ENCODE measurements at regions not wholly inside any gene's neighbourhood (a gene's known extent, or its start where the extent isn't known, plus 50 kb on each side); places are given as distances from the start of the nearest gene placed in this dataset.

- H3K36me3 Mint-ChIP-seq (ENCODE audit: low read depth) = no peaks in the 10 kb centered on the region
- H3K27ac Mint-ChIP-seq = no peak overlapping the region
- ChIA-PET CTCF (no interaction called here), POLR2A (no interaction called here)
- H3K27me3 Mint-ChIP-seq = no peaks in the 10 kb centered on the region
- H3K4me3 Mint-ChIP-seq = no peak overlapping the region
- no peak for DNase-seq
- peaks cover 17% of the 10 kb centered on the region for H3K9me3 Mint-ChIP-seq
- H3K4me1 Mint-ChIP-seq = no peaks in the 10 kb centered on the region
These were observed 338.0 kb upstream of the PTCHD4 start for GRCh38 chr6:48449002-48449401.

- peaks cover 13% of the 10 kb centered on the region for H3K9me3 Mint-ChIP-seq
- ChIA-PET CTCF (no interaction called here), POLR2A (no interaction called here)
- no peak overlapping the region for H3K4me3 Mint-ChIP-seq
- H3K27me3 Mint-ChIP-seq = no peaks in the 10 kb centered on the region
- no peaks in the 10 kb centered on the region for H3K36me3 Mint-ChIP-seq (ENCODE audit: low read depth)
- H3K4me1 Mint-ChIP-seq = no peaks in the 10 kb centered on the region
- no peak overlapping the region for H3K27ac Mint-ChIP-seq
- DNase-seq = no peak
These were observed 336.3 kb upstream of the PTCHD4 start for GRCh38 chr6:48447251-48447650.

- no peaks in the 10 kb centered on the region for H3K36me3 Mint-ChIP-seq (ENCODE audit: low read depth)
- DNase-seq = no peak
- no peaks in the 10 kb centered on the region for H3K4me1 Mint-ChIP-seq
- POLR2A ChIA-PET = no interaction called here
- H3K27ac Mint-ChIP-seq = no peak overlapping the region
- no peaks in the 10 kb centered on the region for H3K27me3 Mint-ChIP-seq
- no peak overlapping the region for H3K4me3 Mint-ChIP-seq
- CTCF ChIA-PET = no interaction called here
- H3K9me3 Mint-ChIP-seq = peaks cover 6% of the 10 kb centered on the region
These were observed 318.6 kb upstream of the PTCHD4 start for GRCh38 chr6:48429610-48430009.

GRCh38 chr6:48429021-48429420 lies 318.0 kb upstream of the PTCHD4 start:
- DNase-seq = no peak

GRCh38 chr6:48426636-48427035 lies 315.6 kb upstream of the PTCHD4 start:
- CTCF ChIA-PET = no interaction called here

More at GRCh38 chr6:48429021-48429420, 318.0 kb upstream of the PTCHD4 start:
- POLR2A ChIA-PET = no interaction called here
- CTCF ChIA-PET = no interaction called here
- no peak overlapping the region for H3K4me3 Mint-ChIP-seq
- H3K9me3 Mint-ChIP-seq = peaks cover 8% of the 10 kb centered on the region
- H3K27me3 Mint-ChIP-seq = no peaks in the 10 kb centered on the region
- no peak overlapping the region for H3K27ac Mint-ChIP-seq
- no peaks in the 10 kb centered on the region for H3K36me3 Mint-ChIP-seq (ENCODE audit: low read depth)
- H3K4me1 Mint-ChIP-seq = no peaks in the 10 kb centered on the region

GRCh38 chr6:48423640-48424365 lies 312.8 kb upstream of the PTCHD4 start:
- H3K27me3 Mint-ChIP-seq = no peaks in the 10 kb centered on the region
- ChIA-PET CTCF (no interaction called here), POLR2A (no interaction called here)
- H3K36me3 Mint-ChIP-seq (ENCODE audit: low read depth) = no peaks in the 10 kb centered on the region
- no peak overlapping the region for H3K27ac Mint-ChIP-seq
- H3K4me1 Mint-ChIP-seq = no peaks in the 10 kb centered on the region
- peaks cover 7% of the 10 kb centered on the region for H3K9me3 Mint-ChIP-seq
- no peak for DNase-seq
- H3K4me3 Mint-ChIP-seq = no peak overlapping the region

More at GRCh38 chr6:48426636-48427035, 315.6 kb upstream of the PTCHD4 start:
- peaks cover 7% of the 10 kb centered on the region for H3K9me3 Mint-ChIP-seq
- H3K4me3 Mint-ChIP-seq = no peak overlapping the region
- no peaks in the 10 kb centered on the region for H3K4me1 Mint-ChIP-seq
- no peaks in the 10 kb centered on the region for H3K27me3 Mint-ChIP-seq
- H3K27ac Mint-ChIP-seq = no peak overlapping the region
- H3K36me3 Mint-ChIP-seq (ENCODE audit: low read depth) = no peaks in the 10 kb centered on the region
- no peak for DNase-seq
- POLR2A ChIA-PET = no interaction called here

- H3K9me3 Mint-ChIP-seq = peaks cover 6% of the 10 kb centered on the region
- ChIA-PET CTCF (no interaction called here), POLR2A (no interaction called here)
- H3K4me3 Mint-ChIP-seq = no peak overlapping the region
- no peaks in the 10 kb centered on the region for H3K27me3 Mint-ChIP-seq
- H3K27ac Mint-ChIP-seq = no peak overlapping the region
- no peaks in the 10 kb centered on the region for H3K36me3 Mint-ChIP-seq (ENCODE audit: low read depth)
- no peak for DNase-seq
- no peaks in the 10 kb centered on the region for H3K4me1 Mint-ChIP-seq
These were observed 309.0 kb upstream of the PTCHD4 start for GRCh38 chr6:48419992-48420391.

- peaks cover 5% of the 10 kb centered on the region for H3K9me3 Mint-ChIP-seq
- ChIA-PET POLR2A (no interaction called here), CTCF (no interaction called here)
- no peaks in the 10 kb centered on the region for H3K36me3 Mint-ChIP-seq (ENCODE audit: low read depth)
- H3K27me3 Mint-ChIP-seq = no peaks in the 10 kb centered on the region
- H3K4me1 Mint-ChIP-seq = no peaks in the 10 kb centered on the region
- H3K4me3 Mint-ChIP-seq = no peak overlapping the region
- DNase-seq = no peak
- no peak overlapping the region for H3K27ac Mint-ChIP-seq
These were observed 306.9 kb upstream of the PTCHD4 start for GRCh38 chr6:48417927-48418326.

- no peaks in the 10 kb centered on the region for H3K36me3 Mint-ChIP-seq (ENCODE audit: low read depth)
- POLR2A ChIA-PET = no interaction called here
These were observed 301.7 kb upstream of the PTCHD4 start for GRCh38 chr6:48412656-48413055.

GRCh38 chr6:48404927-48405326 lies 293.9 kb upstream of the PTCHD4 start:
- H3K9me3 Mint-ChIP-seq = no peaks in the 10 kb centered on the region
- H3K36me3 Mint-ChIP-seq (ENCODE audit: low read depth) = no peaks in the 10 kb centered on the region
- no peaks in the 10 kb centered on the region for H3K4me1 Mint-ChIP-seq
- no peak overlapping the region for H3K27ac Mint-ChIP-seq
- H3K4me3 Mint-ChIP-seq = no peak overlapping the region
- no peak for DNase-seq
- ChIA-PET CTCF (no interaction called here), POLR2A (no interaction called here)
- no peaks in the 10 kb centered on the region for H3K27me3 Mint-ChIP-seq

More at GRCh38 chr6:48412656-48413055, 301.7 kb upstream of the PTCHD4 start:
- H3K9me3 Mint-ChIP-seq = peaks cover 2% of the 10 kb centered on the region
- H3K27me3 Mint-ChIP-seq = no peaks in the 10 kb centered on the region
- H3K4me1 Mint-ChIP-seq = no peaks in the 10 kb centered on the region
- H3K27ac Mint-ChIP-seq = no peak overlapping the region
- CTCF ChIA-PET = no interaction called here
- no peak for DNase-seq
- no peak overlapping the region for H3K4me3 Mint-ChIP-seq

GRCh38 chr6:48403587-48403986 lies 292.6 kb upstream of the PTCHD4 start:
- no peak overlapping the region for H3K27ac Mint-ChIP-seq
- H3K4me3 Mint-ChIP-seq = no peak overlapping the region
- no peaks in the 10 kb centered on the region for H3K36me3 Mint-ChIP-seq (ENCODE audit: low read depth)
- H3K4me1 Mint-ChIP-seq = no peaks in the 10 kb centered on the region
- no peaks in the 10 kb centered on the region for H3K27me3 Mint-ChIP-seq
- ChIA-PET POLR2A (no interaction called here), CTCF (no interaction called here)
- DNase-seq = no peak
- H3K9me3 Mint-ChIP-seq = no peaks in the 10 kb centered on the region

- no peaks in the 10 kb centered on the region for H3K36me3 Mint-ChIP-seq (ENCODE audit: low read depth)
- H3K4me1 Mint-ChIP-seq = no peaks in the 10 kb centered on the region
- H3K9me3 Mint-ChIP-seq = no peaks in the 10 kb centered on the region
- DNase-seq = no peak
- no peak overlapping the region for H3K4me3 Mint-ChIP-seq
- H3K27ac Mint-ChIP-seq = no peak overlapping the region
- CTCF ChIA-PET = no interaction called here
- POLR2A ChIA-PET = no interaction called here
- H3K27me3 Mint-ChIP-seq = no peaks in the 10 kb centered on the region
These were observed 290.0 kb upstream of the PTCHD4 start for GRCh38 chr6:48401016-48401415.

GRCh38 chr6:48397887-48398286 lies 286.9 kb upstream of the PTCHD4 start:
- ChIA-PET POLR2A (no interaction called here), CTCF (no interaction called here)
- Mint-ChIP-seq H3K4me1 (no peaks in the 10 kb centered on the region), H3K9me3 (peaks cover 4% of the 10 kb centered on the region), H3K27ac (no peak overlapping the region), H3K4me3 (no peak overlapping the region), H3K27me3 (no peaks in the 10 kb centered on the region), H3K36me3 (ENCODE audit: low read depth) (no peaks in the 10 kb centered on the region)
- DNase-seq = no peak

- POLR2A ChIA-PET = no interaction called here
- DNase-seq = no peak
- no peak overlapping the region for H3K27ac Mint-ChIP-seq
- H3K27me3 Mint-ChIP-seq = no peaks in the 10 kb centered on the region
- no peak overlapping the region for H3K4me3 Mint-ChIP-seq
- CTCF ChIA-PET = no interaction called here
- no peaks in the 10 kb centered on the region for H3K4me1 Mint-ChIP-seq
- no peaks in the 10 kb centered on the region for H3K36me3 Mint-ChIP-seq (ENCODE audit: low read depth)
- H3K9me3 Mint-ChIP-seq = peaks cover 5% of the 10 kb centered on the region
These were observed 278.4 kb upstream of the PTCHD4 start for GRCh38 chr6:48389146-48390043.

All from activated CD4-positive, alpha-beta memory T cell treated with anti-CD3 and anti-CD28 coated beads, Interleukin-2, amount 10 ng/mL, durations not matched to agents 7 days and 5 days (primary cell).